ENCODE measurements at regions not wholly inside any gene's neighbourhood (a gene's known extent, or its start where the extent isn't known, plus 50 kb on each side); places are given as distances from the start of the nearest gene placed in this dataset.

GRCh38 chr5:147162740-147163139, 72.1 kb upstream of the STK32A start:
- H3K36me3 ChIP-seq (ENCODE audit: control insufficient read depth, insufficient read depth, low read length): no peaks in the 10 kb centered on the region
- H3K4me1 ChIP-seq (ENCODE audit: control insufficient read depth, insufficient read depth, low read length): peaks cover 6% of the 10 kb centered on the region
- no peak overlapping the region for H3K9ac ChIP-seq (ENCODE audit: low read length)
- H3K27ac ChIP-seq (ENCODE audit: low read depth, low read length): no peak overlapping the region
- no peak overlapping the region for H3K4me3 ChIP-seq (ENCODE audit: low read length)
- no peaks in the 10 kb centered on the region for H3K27me3 ChIP-seq (ENCODE audit: control insufficient read depth, insufficient read depth, low read length)

- H3K36me3 ChIP-seq (ENCODE audit: control insufficient read depth, insufficient read depth, low read length): no peaks in the 10 kb centered on the region
- H3K27me3 ChIP-seq (ENCODE audit: control insufficient read depth, insufficient read depth, low read length): no peaks in the 10 kb centered on the region
- no peaks in the 10 kb centered on the region for H3K4me1 ChIP-seq (ENCODE audit: control insufficient read depth, insufficient read depth, low read length)
- no peak overlapping the region for H3K27ac ChIP-seq (ENCODE audit: low read depth, low read length)
- no peak overlapping the region for H3K4me3 ChIP-seq (ENCODE audit: low read length)
- H3K9ac ChIP-seq (ENCODE audit: low read length): no peak overlapping the region
These were observed 67.3 kb upstream of the STK32A start for GRCh38 chr5:147167529-147167928.

- Histone ChIP-seq H3K36me3 (ENCODE audit: control insufficient read depth, insufficient read depth, low read length) (no peaks in the 10 kb centered on the region), H3K27me3 (ENCODE audit: control insufficient read depth, insufficient read depth, low read length) (no peaks in the 10 kb centered on the region), H3K27ac (ENCODE audit: low read depth, low read length) (no peak overlapping the region), H3K4me3 (ENCODE audit: low read length) (no peak overlapping the region), H3K9ac (ENCODE audit: low read length) (no peak overlapping the region), H3K4me1 (ENCODE audit: control insufficient read depth, insufficient read depth, low read length) (no peaks in the 10 kb centered on the region)
These were observed 66.1 kb upstream of the STK32A start for GRCh38 chr5:147168578-147169327.

- H3K27ac ChIP-seq (ENCODE audit: low read depth, low read length): no peak overlapping the region
These were observed 65.4 kb upstream of the STK32A start for GRCh38 chr5:147169399-147169798.

GRCh38 chr5:147169901-147170300, 64.9 kb upstream of the STK32A start:
- Histone ChIP-seq H3K4me3 (ENCODE audit: low read length) (no peak overlapping the region), H3K27ac (ENCODE audit: low read depth, low read length) (no peak overlapping the region), H3K27me3 (ENCODE audit: control insufficient read depth, insufficient read depth, low read length) (no peaks in the 10 kb centered on the region), H3K36me3 (ENCODE audit: control insufficient read depth, insufficient read depth, low read length) (no peaks in the 10 kb centered on the region), H3K4me1 (ENCODE audit: control insufficient read depth, insufficient read depth, low read length) (no peaks in the 10 kb centered on the region), H3K9ac (ENCODE audit: low read length) (no peak overlapping the region)

More at GRCh38 chr5:147169399-147169798, 65.4 kb upstream of the STK32A start:
- H3K36me3 ChIP-seq (ENCODE audit: control insufficient read depth, insufficient read depth, low read length): no peaks in the 10 kb centered on the region
- no peak overlapping the region for H3K4me3 ChIP-seq (ENCODE audit: low read length)
- H3K27me3 ChIP-seq (ENCODE audit: control insufficient read depth, insufficient read depth, low read length): no peaks in the 10 kb centered on the region
- no peaks in the 10 kb centered on the region for H3K4me1 ChIP-seq (ENCODE audit: control insufficient read depth, insufficient read depth, low read length)
- H3K9ac ChIP-seq (ENCODE audit: low read length): no peak overlapping the region

GRCh38 chr5:147170603-147171002, 64.2 kb upstream of the STK32A start:
- H3K27me3 ChIP-seq (ENCODE audit: control insufficient read depth, insufficient read depth, low read length): no peaks in the 10 kb centered on the region
- H3K4me3 ChIP-seq (ENCODE audit: low read length): no peak overlapping the region
- H3K9ac ChIP-seq (ENCODE audit: low read length): no peak overlapping the region
- no peaks in the 10 kb centered on the region for H3K36me3 ChIP-seq (ENCODE audit: control insufficient read depth, insufficient read depth, low read length)
- no peak overlapping the region for H3K27ac ChIP-seq (ENCODE audit: low read depth, low read length)
- H3K4me1 ChIP-seq (ENCODE audit: control insufficient read depth, insufficient read depth, low read length): no peaks in the 10 kb centered on the region

- H3K36me3 ChIP-seq (ENCODE audit: control insufficient read depth, insufficient read depth, low read length): no peaks in the 10 kb centered on the region
- H3K27me3 ChIP-seq (ENCODE audit: control insufficient read depth, insufficient read depth, low read length): no peaks in the 10 kb centered on the region
- no peak overlapping the region for H3K9ac ChIP-seq (ENCODE audit: low read length)
- no peaks in the 10 kb centered on the region for H3K4me1 ChIP-seq (ENCODE audit: control insufficient read depth, insufficient read depth, low read length)
- H3K27ac ChIP-seq (ENCODE audit: low read depth, low read length): no peak overlapping the region
- no peak overlapping the region for H3K4me3 ChIP-seq (ENCODE audit: low read length)
These were observed 60.1 kb upstream of the STK32A start for GRCh38 chr5:147174671-147175265.

GRCh38 chr5:147175516-147176097, 59.2 kb upstream of the STK32A start:
- Histone ChIP-seq H3K27ac (ENCODE audit: low read depth, low read length) (no peak overlapping the region), H3K4me1 (ENCODE audit: control insufficient read depth, insufficient read depth, low read length) (no peaks in the 10 kb centered on the region)

GRCh38 chr5:147176422-147176821, 58.4 kb upstream of the STK32A start:
- H3K4me1 ChIP-seq (ENCODE audit: control insufficient read depth, insufficient read depth, low read length): no peaks in the 10 kb centered on the region
- H3K36me3 ChIP-seq (ENCODE audit: control insufficient read depth, insufficient read depth, low read length): no peaks in the 10 kb centered on the region
- H3K9ac ChIP-seq (ENCODE audit: low read length): no peak overlapping the region
- no peak overlapping the region for H3K4me3 ChIP-seq (ENCODE audit: low read length)
- no peak overlapping the region for H3K27ac ChIP-seq (ENCODE audit: low read depth, low read length)
- H3K27me3 ChIP-seq (ENCODE audit: control insufficient read depth, insufficient read depth, low read length): no peaks in the 10 kb centered on the region

More at GRCh38 chr5:147175516-147176097, 59.2 kb upstream of the STK32A start:
- H3K4me3 ChIP-seq (ENCODE audit: low read length): no peak overlapping the region
- H3K27me3 ChIP-seq (ENCODE audit: control insufficient read depth, insufficient read depth, low read length): no peaks in the 10 kb centered on the region
- no peak overlapping the region for H3K9ac ChIP-seq (ENCODE audit: low read length)
- no peaks in the 10 kb centered on the region for H3K36me3 ChIP-seq (ENCODE audit: control insufficient read depth, insufficient read depth, low read length)

GRCh38 chr5:147177125-147177840, 57.5 kb upstream of the STK32A start:
- Histone ChIP-seq H3K4me3 (ENCODE audit: low read length) (no peak overlapping the region), H3K9ac (ENCODE audit: low read length) (no peak overlapping the region), H3K27me3 (ENCODE audit: control insufficient read depth, insufficient read depth, low read length) (no peaks in the 10 kb centered on the region), H3K4me1 (ENCODE audit: control insufficient read depth, insufficient read depth, low read length) (no peaks in the 10 kb centered on the region), H3K36me3 (ENCODE audit: control insufficient read depth, insufficient read depth, low read length) (no peaks in the 10 kb centered on the region), H3K27ac (ENCODE audit: low read depth, low read length) (no peak overlapping the region)

GRCh38 chr5:147179562-147180147, 55.2 kb upstream of the STK32A start:
- H3K36me3 ChIP-seq (ENCODE audit: control insufficient read depth, insufficient read depth, low read length): no peaks in the 10 kb centered on the region
- no peak overlapping the region for H3K27ac ChIP-seq (ENCODE audit: low read depth, low read length)
- H3K4me1 ChIP-seq (ENCODE audit: control insufficient read depth, insufficient read depth, low read length): no peaks in the 10 kb centered on the region
- H3K27me3 ChIP-seq (ENCODE audit: control insufficient read depth, insufficient read depth, low read length): no peaks in the 10 kb centered on the region
- H3K4me3 ChIP-seq (ENCODE audit: low read length): no peak overlapping the region
- H3K9ac ChIP-seq (ENCODE audit: low read length): no peak overlapping the region

- no peaks in the 10 kb centered on the region for H3K4me1 ChIP-seq (ENCODE audit: control insufficient read depth, insufficient read depth, low read length)
- H3K4me3 ChIP-seq (ENCODE audit: low read length): no peak overlapping the region
- no peaks in the 10 kb centered on the region for H3K36me3 ChIP-seq (ENCODE audit: control insufficient read depth, insufficient read depth, low read length)
- H3K27me3 ChIP-seq (ENCODE audit: control insufficient read depth, insufficient read depth, low read length): no peaks in the 10 kb centered on the region
- H3K9ac ChIP-seq (ENCODE audit: low read length): no peak overlapping the region
- H3K27ac ChIP-seq (ENCODE audit: low read depth, low read length): no peak overlapping the region
These were observed 54.1 kb upstream of the STK32A start for GRCh38 chr5:147180751-147181150.
